Sigmoid colon (tissue), 4 donors: ENCODE measurements at regions not wholly inside any gene's neighbourhood (a gene's known extent, or its start where the extent isn't known, plus 50 kb on each side); places are given as distances from the start of the nearest gene placed in this dataset.

Experiments used
- CTCF ChIP-seq, 4 experiments: fragments of 450-650 bp in 3 of 4; fragments of 200-600 bp in 1 of 4; IDR thresholded peaks; one replicate each; pipeline ENCODE4 v1.5.1; 2016 to 2019; ENCODE audit warnings: antibody characterized with exemption in 4 of 4, mild to moderate bottlenecking in 3 of 4, moderate library complexity in 2 of 4
- EP300 ChIP-seq, 4 donors: sonication (generic); formaldehyde crosslinking; IDR thresholded peaks; one replicate each; pipeline ENCODE4 v1.6.1; 2017; ENCODE audit warnings: antibody characterized with exemption in 4 of 4
- POLR2A ChIP-seq, 2 donors: fragments of 450-650 bp; IDR thresholded peaks; one replicate each; pipeline ENCODE4 v1.6.1; 2016; ENCODE audit warnings: antibody characterized with exemption in 2 of 2, mild to moderate bottlenecking in 2 of 2, moderate library complexity in 2 of 2
- POLR2AphosphoS5 ChIP-seq, 4 donors: sonication (generic); formaldehyde crosslinking; IDR thresholded peaks; one replicate each; pipeline ENCODE4 v1.6.1; 2017; ENCODE audit warnings: antibody characterized with exemption in 4 of 4

DNA sequence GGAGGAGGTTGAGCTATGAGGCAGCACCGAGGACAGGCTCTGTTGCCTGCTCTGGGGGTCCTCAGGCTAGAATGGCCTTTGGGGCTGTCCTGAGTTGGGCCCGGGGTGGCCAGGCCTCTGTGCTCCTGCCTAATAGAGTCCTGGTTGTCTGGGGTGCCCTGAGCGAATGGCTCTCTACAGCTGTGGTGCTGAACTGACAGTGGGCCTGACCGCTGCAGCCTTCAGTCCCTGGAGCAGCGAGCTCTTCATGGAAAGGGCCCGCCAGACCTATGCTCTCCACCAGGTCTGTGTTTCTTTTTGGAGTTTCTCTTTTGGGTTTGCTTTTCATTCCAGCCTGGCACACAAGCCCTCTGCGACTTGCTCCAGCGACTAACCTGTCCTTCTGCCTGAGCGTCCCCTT, 679.0 kb upstream of the RAB6C start:
- TF ChIP-seq CTCF (IDR thresholded peaks at IDR 0.05) (no peak), POLR2AphosphoS5 (IDR thresholded peaks at IDR 0.05) (no peak), EP300 (IDR thresholded peaks at IDR 0.05) (no peak), POLR2A (IDR thresholded peaks at IDR 0.05) (no peak)
